Lower lobe of right lung (tissue), 2 donors: ENCODE measurements at regions not wholly inside any gene's neighbourhood (a gene's known extent, or its start where the extent isn't known, plus 50 kb on each side); places are given as distances from the start of the nearest gene placed in this dataset.

Source experiments
- ATAC-seq, 2 donors: fragments of 200-7000 bp; cut with Tn5 transposase; one replicate each; pipeline ENCODE4 v1.9.1; 2020 to 2022; ENCODE audit warnings: mild to moderate bottlenecking in 2 of 2, moderate library complexity in 2 of 2
- DNase-seq: peaks from one replicate; pipeline ENCODE4 v3.0.0-alpha.2; 2020
- H3K27ac ChIP-seq: fragments of 200-600 bp; one replicate; pipeline ENCODE4 v1.8.0; 2022
- H3K27me3 ChIP-seq: fragments of 200-600 bp; one replicate; pipeline ENCODE4 v1.8.0; 2022; ENCODE audit warnings: low read depth
- H3K36me3 ChIP-seq: fragments of 200-600 bp; one replicate; pipeline ENCODE4 v1.8.0; 2022; ENCODE audit warnings: mild to moderate bottlenecking
- H3K4me1 ChIP-seq: fragments of 200-600 bp; one replicate; pipeline ENCODE4 v1.8.0; 2022
- H3K4me3 ChIP-seq: fragments of 200-600 bp; one replicate; pipeline ENCODE4 v1.8.0; 2022; ENCODE audit warnings: mild to moderate bottlenecking
- H3K9me3 ChIP-seq: fragments of 200-600 bp; one replicate; pipeline ENCODE4 v1.8.0; 2022
- CTCF ChIP-seq: fragments of 200-600 bp; IDR thresholded peaks from one replicate; pipeline ENCODE4 v1.8.0; 2022; ENCODE audit warnings: antibody characterized with exemption, mild to moderate bottlenecking
- intact Hi-C: fragments of 100-400 bp; cut with DNase I; formaldehyde crosslinking; loops from one replicate; pipeline ENCODE4 v1.11.0; 2022
- donor health status: DM: no; HTN: yes; CAD: no; lungs with severe emphysema.

GRCh38 chr1:96074876-96075577 is 646.6 kb upstream of the PTBP2 start:
- TF ChIP-seq CTCF = no peak
- Histone ChIP-seq H3K4me1 (no peaks in the 10 kb centered on the region), H3K36me3 (no peaks in the 10 kb centered on the region), H3K27ac (no peak overlapping the region), H3K9me3 (no peaks in the 10 kb centered on the region), H3K27me3 (no peaks in the 10 kb centered on the region), H3K4me3 (no peak overlapping the region)
- DNase-seq = no peak
- intact Hi-C loops = no loop called here
- ATAC-seq = no peak

GRCh38 chr1:96075704-96076455 is 645.7 kb upstream of the PTBP2 start:
- ATAC-seq = no peak

GRCh38 chr1:96076589-96076988 is 645.0 kb upstream of the PTBP2 start:
- Histone ChIP-seq H3K27me3 (no peaks in the 10 kb centered on the region), H3K27ac (no peak overlapping the region), H3K9me3 (no peaks in the 10 kb centered on the region), H3K4me3 (no peak overlapping the region), H3K36me3 (no peaks in the 10 kb centered on the region), H3K4me1 (no peaks in the 10 kb centered on the region)
- TF ChIP-seq CTCF = no peak
- intact Hi-C loops = no loop called here
- DNase-seq = no peak
- ATAC-seq = no peak

More at GRCh38 chr1:96075704-96076455, 645.7 kb upstream of the PTBP2 start:
- Histone ChIP-seq H3K9me3 (no peaks in the 10 kb centered on the region), H3K27ac (no peak overlapping the region), H3K36me3 (no peaks in the 10 kb centered on the region), H3K27me3 (no peaks in the 10 kb centered on the region), H3K4me1 (no peaks in the 10 kb centered on the region), H3K4me3 (no peak overlapping the region)
- TF ChIP-seq CTCF = no peak
- intact Hi-C loops = no loop called here
- no peak for DNase-seq

- DNase-seq = no peak
- H3K27me3 ChIP-seq = no peaks in the 10 kb centered on the region
- peaks cover 5% of the 10 kb centered on the region for H3K9me3 ChIP-seq
- no peak for TF ChIP-seq CTCF
- no peak for ATAC-seq
- no peaks in the 10 kb centered on the region for H3K4me1 ChIP-seq
- no peak overlapping the region for H3K27ac ChIP-seq
- intact Hi-C loops = no loop called here
- H3K36me3 ChIP-seq = no peaks in the 10 kb centered on the region
- H3K4me3 ChIP-seq = no peak overlapping the region
Observed at GRCh38 chr1:96079581-96079980, 642.0 kb upstream of the PTBP2 start.

- Histone ChIP-seq H3K9me3 (peaks cover 5% of the 10 kb centered on the region), H3K4me1 (no peaks in the 10 kb centered on the region), H3K27me3 (no peaks in the 10 kb centered on the region), H3K36me3 (no peaks in the 10 kb centered on the region), H3K27ac (no peak overlapping the region), H3K4me3 (no peak overlapping the region)
- TF ChIP-seq CTCF = no peak
- intact Hi-C loops = no loop called here
- DNase-seq = no peak
- ATAC-seq = no peak
Observed at GRCh38 chr1:96080925-96081324, 640.7 kb upstream of the PTBP2 start.
